Neural cell (in vitro differentiated cells): ENCODE measurements at regions not wholly inside any gene's neighbourhood (a gene's known extent, or its start where the extent isn't known, plus 50 kb on each side); places are given as distances from the start of the nearest gene placed in this dataset.

Source experiments
- CTCF ChIP-seq: fragments of 450-650 bp; IDR thresholded peaks from 2 replicates; pipeline ENCODE4 v1.5.1; 2014; ENCODE audit warnings: antibody characterized with exemption, mild to moderate bottlenecking, moderate library complexity; ENCODE audit not compliant: poor library complexity, severe bottlenecking
- EP300 ChIP-seq: fragments of 450-650 bp; conservative IDR thresholded peaks from 2 replicates; pipeline ENCODE4 v1.6.1; 2014; ENCODE audit warnings: antibody characterized with exemption, mild to moderate bottlenecking, moderate library complexity; ENCODE audit not compliant: poor library complexity, severe bottlenecking
- EZH2 ChIP-seq: fragments of 200-600, 300-800 bp; shearing (Covaris generic), sonication (generic); IDR thresholded peaks from 2 replicates; pipeline ENCODE4 v1.6.1; 2014; ENCODE audit warnings: antibody characterized with exemption, low read length, borderline replicate concordance, mild to moderate bottlenecking; ENCODE audit not compliant: insufficient read depth, poor library complexity, severe bottlenecking
- MXI1 ChIP-seq: fragments of 450-650 bp; conservative IDR thresholded peaks from 2 replicates; pipeline ENCODE4 v1.6.1; 2014; ENCODE audit warnings: antibody characterized with exemption, mild to moderate bottlenecking; ENCODE audit not compliant: poor library complexity, severe bottlenecking
- POLR2AphosphoS5 ChIP-seq: IDR thresholded peaks from 2 replicates; pipeline ENCODE4 v1.6.1; 2012
- REST ChIP-seq: IDR thresholded peaks from 2 replicates; pipeline ENCODE4 v1.6.1; 2012; ENCODE audit warnings: borderline replicate concordance
- SMC3 ChIP-seq: fragments of 450-650 bp; conservative IDR thresholded peaks from 2 replicates; pipeline ENCODE4 v1.6.1; 2014; ENCODE audit warnings: antibody characterized with exemption, mild to moderate bottlenecking, moderate library complexity; ENCODE audit not compliant: poor library complexity
- TAF1 ChIP-seq: IDR thresholded peaks from 2 replicates; pipeline ENCODE4 v1.6.1; 2012; ENCODE audit warnings: low read depth

- TF ChIP-seq REST: no peak
- no peak for TF ChIP-seq EP300
- TF ChIP-seq CTCF: no peak
- no peak for TF ChIP-seq MXI1
- TF ChIP-seq POLR2AphosphoS5: no peak
- no peak for TF ChIP-seq TAF1
- no peak for TF ChIP-seq EZH2
- no peak for TF ChIP-seq SMC3
Measured at GRCh38 chr10:125281091-125281490, 120.7 kb upstream of the CTBP2 start.
